ENCODE measurements at regions not wholly inside any gene's neighbourhood (a gene's known extent, or its start where the extent isn't known, plus 50 kb on each side); places are given as distances from the start of the nearest gene placed in this dataset.

DNA sequence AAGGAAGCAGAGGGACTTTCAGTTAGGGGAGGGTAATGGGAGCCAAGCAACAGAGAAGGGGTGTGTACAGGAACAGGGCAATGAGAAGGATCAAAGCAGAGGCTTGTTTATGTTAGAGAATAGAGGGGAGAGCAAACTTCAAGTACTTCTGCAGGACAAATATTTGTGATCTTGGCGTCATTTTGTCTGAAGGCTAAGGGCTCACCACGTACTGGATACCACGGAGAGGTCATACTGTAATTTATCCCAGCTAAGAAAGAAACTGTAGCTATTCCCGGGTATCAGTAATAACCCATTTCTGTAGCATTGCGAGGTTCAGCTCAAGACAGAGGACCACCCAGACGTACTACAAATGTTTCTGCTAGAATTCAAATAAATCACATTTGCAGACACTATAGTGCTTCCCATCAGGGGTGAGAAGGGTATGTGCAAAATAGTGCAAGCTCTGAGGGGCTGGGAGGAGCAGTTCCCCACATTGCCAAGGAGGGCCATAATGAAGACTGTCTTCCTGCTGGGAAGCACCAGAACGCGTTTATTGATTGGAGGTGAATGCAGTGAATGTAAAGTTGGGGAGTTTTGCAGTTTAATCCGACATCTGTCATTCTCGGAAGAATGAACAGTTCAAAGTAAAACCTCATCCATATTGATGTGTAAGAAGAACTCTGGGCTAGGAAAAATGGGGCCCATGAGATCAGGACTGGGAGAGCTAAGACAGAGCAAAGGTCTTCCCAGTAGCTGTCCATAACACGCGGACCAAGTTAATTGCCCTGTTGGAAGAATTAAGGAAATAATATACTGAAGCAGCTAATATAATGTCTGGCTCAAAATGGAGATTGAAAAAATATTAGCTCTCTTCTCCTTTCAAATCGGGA is 136.9 kb downstream of the RWDD3 start:
- no peaks in the 10 kb centered on the region for H3K27me3 ChIP-seq (ENCODE audit: insufficient read depth, low read length)
- H3K9me3 ChIP-seq (ENCODE audit: insufficient read depth, low read depth, low read length): no peaks in the 10 kb centered on the region
- no peak overlapping the region for H3K27ac ChIP-seq (ENCODE audit: low read depth, low read length)
- no peak overlapping the region for H3K9ac ChIP-seq (ENCODE audit: low read depth, low read length)
- H3K4me1 ChIP-seq (ENCODE audit: insufficient read depth, low read length): peaks cover 9% of the 10 kb centered on the region; the same call in 1 of the 2 replicates
- 89% methylated on average over 13 of the region's 13 CpGs for whole genome bisulfite sequencing
- no peak overlapping the region for H3K4me3 ChIP-seq (ENCODE audit: low read length)
- no peaks in the 10 kb centered on the region for H3K36me3 ChIP-seq (ENCODE audit: insufficient read depth, low read length)

DNA sequence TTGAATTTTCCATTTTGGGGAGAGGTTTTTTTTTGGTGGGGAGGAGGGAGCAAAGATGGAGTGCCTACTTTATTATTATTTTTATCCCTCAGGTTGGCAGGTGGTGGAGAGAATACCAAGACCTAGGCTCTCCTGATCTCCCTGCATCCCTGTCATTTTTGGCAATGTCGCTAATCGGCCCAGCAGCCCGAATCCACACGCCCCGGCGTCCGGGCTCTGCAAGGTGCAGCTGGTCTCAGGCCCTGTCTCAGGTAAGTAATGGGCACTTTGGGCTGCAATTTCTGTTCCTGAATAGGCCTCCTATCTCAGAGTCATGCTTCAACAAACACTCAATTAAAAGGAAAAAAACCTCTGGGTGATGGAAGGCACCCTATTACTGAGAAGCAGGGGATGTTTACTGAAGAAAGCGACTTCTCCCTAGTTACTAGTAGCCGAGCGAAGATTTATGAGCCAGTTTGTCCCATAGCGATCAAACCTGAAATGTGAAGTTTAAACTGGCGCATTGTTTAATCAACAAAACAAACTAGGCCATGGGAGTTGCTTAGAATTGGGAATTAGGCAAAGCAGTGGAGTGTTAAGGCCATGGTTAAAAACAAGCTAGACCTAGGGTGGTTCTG is 137.8 kb downstream of the RWDD3 start:
- H3K27ac ChIP-seq (ENCODE audit: low read depth, low read length): no peak overlapping the region
- H3K4me1 ChIP-seq (ENCODE audit: insufficient read depth, low read length): peaks cover 9% of the 10 kb centered on the region; the same call in 1 of the 2 replicates
- H3K9ac ChIP-seq (ENCODE audit: low read depth, low read length): no peak overlapping the region
- no peak overlapping the region for H3K4me3 ChIP-seq (ENCODE audit: low read length)
- H3K36me3 ChIP-seq (ENCODE audit: insufficient read depth, low read length): no peaks in the 10 kb centered on the region
- H3K9me3 ChIP-seq (ENCODE audit: insufficient read depth, low read depth, low read length): no peaks in the 10 kb centered on the region
- H3K27me3 ChIP-seq (ENCODE audit: insufficient read depth, low read length): no peaks in the 10 kb centered on the region
- 96% methylated on average over 12 of the region's 12 CpGs for WGBS

DNA sequence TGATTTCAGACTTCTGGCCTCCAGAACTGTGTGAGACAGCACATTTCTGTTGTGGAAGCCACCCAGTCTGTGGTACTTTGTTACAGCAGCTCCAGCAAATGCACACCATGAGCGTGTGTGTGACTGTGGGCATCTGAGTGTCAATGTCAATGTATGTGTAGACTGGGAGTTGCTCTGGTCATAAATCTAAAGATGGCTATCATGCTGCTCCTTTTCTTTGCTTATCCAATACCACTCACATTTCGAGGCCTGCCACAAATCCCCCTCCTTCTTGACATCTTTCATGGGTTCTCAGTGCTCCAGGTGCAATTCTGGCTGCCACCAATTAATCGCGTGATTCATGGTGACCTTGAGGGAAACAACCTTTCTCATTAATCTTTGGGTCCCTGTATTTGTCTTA is 141.2 kb downstream of the RWDD3 start:
- Histone ChIP-seq H3K9me3 (ENCODE audit: insufficient read depth, low read depth, low read length) (no peaks in the 10 kb centered on the region), H3K4me1 (ENCODE audit: insufficient read depth, low read length) (no peaks in the 10 kb centered on the region), H3K36me3 (ENCODE audit: insufficient read depth, low read length) (no peaks in the 10 kb centered on the region), H3K27me3 (ENCODE audit: insufficient read depth, low read length) (no peaks in the 10 kb centered on the region), H3K4me3 (ENCODE audit: low read length) (no peak overlapping the region), H3K27ac (ENCODE audit: low read depth, low read length) (no peak overlapping the region), H3K9ac (ENCODE audit: low read depth, low read length) (no peak overlapping the region)
- 95% methylated on average over 4 of the region's 4 CpGs for WGBS

DNA sequence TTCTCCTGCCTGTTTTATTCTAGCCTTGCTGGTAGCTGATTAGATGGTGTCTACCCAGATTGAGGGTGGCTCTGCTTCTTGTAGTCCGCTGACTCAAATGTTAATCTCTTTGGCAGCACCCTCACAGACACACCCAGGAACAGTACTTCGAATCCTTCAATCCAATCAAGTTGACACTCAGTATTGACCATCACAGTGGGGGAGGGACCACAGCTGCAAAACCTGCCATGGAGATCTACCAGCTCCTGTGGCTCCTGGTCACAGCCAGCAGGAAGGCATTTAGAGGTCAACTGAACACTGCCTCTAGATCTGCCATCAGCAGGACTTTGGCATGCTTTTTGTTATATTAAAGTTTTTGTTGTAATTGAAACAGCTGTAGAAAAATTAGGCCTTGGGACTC is 146.9 kb downstream of the RWDD3 start:
- Histone ChIP-seq H3K4me1 (ENCODE audit: insufficient read depth, low read length) (no peaks in the 10 kb centered on the region), H3K9ac (ENCODE audit: low read depth, low read length) (no peak overlapping the region), H3K27ac (ENCODE audit: low read depth, low read length) (no peak overlapping the region), H3K4me3 (ENCODE audit: low read length) (no peak overlapping the region), H3K36me3 (ENCODE audit: insufficient read depth, low read length) (no peaks in the 10 kb centered on the region), H3K9me3 (ENCODE audit: insufficient read depth, low read depth, low read length) (no peaks in the 10 kb centered on the region), H3K27me3 (ENCODE audit: insufficient read depth, low read length) (no peaks in the 10 kb centered on the region)
- WGBS: 88% methylated on average over 2 of the region's 2 CpGs

DNA sequence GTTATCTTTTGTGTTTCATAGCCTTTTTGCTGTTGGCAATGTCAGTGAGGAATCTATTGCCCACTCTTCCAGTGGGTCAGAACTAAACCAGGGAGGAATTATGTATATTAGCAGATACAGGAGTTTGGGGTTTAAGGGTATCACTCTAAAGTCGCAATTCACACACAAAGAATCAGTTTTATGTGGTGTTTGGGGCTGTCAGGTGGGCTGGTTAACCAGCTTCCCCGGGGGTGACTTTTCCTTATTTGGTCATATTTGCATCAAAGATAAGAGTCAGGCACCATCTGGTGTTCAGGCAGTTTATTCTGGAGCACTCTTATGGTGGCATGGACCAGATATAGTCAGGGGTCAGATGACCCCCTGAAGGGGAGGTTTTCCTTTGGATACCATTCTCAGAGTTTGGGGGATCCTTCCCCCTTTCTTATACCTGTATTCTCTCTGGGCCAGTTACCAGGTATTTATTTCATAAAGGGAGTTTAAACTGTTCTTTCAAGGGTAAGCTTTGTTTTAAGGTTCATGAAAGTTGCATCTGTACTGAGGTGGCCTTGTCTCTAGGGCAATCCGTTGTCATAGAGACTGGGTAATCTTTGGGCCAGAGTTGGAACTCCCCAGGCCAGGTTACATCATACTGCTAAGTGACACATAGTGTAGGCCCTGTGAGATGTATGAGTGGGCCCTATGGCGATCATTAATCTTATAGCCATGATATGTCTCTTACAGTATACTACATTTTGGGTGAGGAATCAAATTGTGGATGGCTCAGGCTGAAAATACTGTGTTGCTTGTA is 148.2 kb downstream of the RWDD3 start:
- H3K9ac ChIP-seq (ENCODE audit: low read depth, low read length): no peak overlapping the region
- H3K4me1 ChIP-seq (ENCODE audit: insufficient read depth, low read length): no peaks in the 10 kb centered on the region
- no peak overlapping the region for H3K27ac ChIP-seq (ENCODE audit: low read depth, low read length)
- H3K27me3 ChIP-seq (ENCODE audit: insufficient read depth, low read length): no peaks in the 10 kb centered on the region
- WGBS: 90% methylated on average over 3 of the region's 4 CpGs
- no peaks in the 10 kb centered on the region for H3K36me3 ChIP-seq (ENCODE audit: insufficient read depth, low read length)
- no peak overlapping the region for H3K4me3 ChIP-seq (ENCODE audit: low read length)
- H3K9me3 ChIP-seq (ENCODE audit: insufficient read depth, low read depth, low read length): no peaks in the 10 kb centered on the region

DNA sequence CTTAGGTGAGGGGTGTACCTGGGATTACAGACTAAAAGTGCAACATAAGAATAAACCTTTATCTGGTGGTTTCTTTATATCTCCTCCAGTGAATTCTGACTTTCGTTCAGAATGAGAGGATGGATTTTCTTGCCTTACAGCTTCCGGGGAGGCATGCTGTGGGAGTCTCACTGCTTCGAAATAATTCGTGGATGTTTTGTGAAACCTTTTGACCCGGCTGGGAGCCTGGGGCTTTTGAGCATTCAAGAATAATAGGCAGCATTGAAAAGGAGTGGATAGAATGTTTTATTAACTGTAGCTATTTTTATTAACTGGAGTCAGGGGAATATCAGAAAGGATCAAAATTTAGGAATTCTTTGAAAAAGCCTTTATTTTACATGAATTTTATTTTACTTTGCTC is 149.1 kb downstream of the RWDD3 start:
- no peak overlapping the region for H3K4me3 ChIP-seq (ENCODE audit: low read length)
- H3K4me1 ChIP-seq (ENCODE audit: insufficient read depth, low read length): no peaks in the 10 kb centered on the region
- H3K27ac ChIP-seq (ENCODE audit: low read depth, low read length): no peak overlapping the region
- 85% methylated on average over 5 of the region's 5 CpGs for WGBS
- H3K27me3 ChIP-seq (ENCODE audit: insufficient read depth, low read length): no peaks in the 10 kb centered on the region
- H3K36me3 ChIP-seq (ENCODE audit: insufficient read depth, low read length): no peaks in the 10 kb centered on the region
- H3K9me3 ChIP-seq (ENCODE audit: insufficient read depth, low read depth, low read length): no peaks in the 10 kb centered on the region
- no peak overlapping the region for H3K9ac ChIP-seq (ENCODE audit: low read depth, low read length)

DNA sequence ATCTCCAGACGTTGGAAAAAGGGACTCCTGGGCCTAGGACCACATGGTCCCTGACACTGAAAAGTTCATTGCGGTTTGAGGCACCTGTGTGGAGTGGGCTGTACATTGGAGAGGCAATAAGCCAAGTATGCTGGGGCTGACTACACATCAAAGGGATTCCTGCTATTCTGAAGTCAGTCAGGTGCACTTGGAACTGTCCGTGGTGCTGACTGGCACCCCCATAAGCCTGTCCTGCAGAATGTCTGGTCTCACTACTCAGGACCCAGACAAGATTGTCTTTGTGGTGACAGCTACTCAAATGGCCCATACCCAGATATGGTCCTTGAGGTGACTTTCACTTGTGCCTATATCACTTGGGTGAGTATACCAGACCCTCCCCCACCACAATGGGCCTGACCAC is 150.6 kb downstream of the RWDD3 start:
- H3K9me3 ChIP-seq (ENCODE audit: insufficient read depth, low read depth, low read length): no peaks in the 10 kb centered on the region
- no peak overlapping the region for H3K9ac ChIP-seq (ENCODE audit: low read depth, low read length)
- no peak overlapping the region for H3K27ac ChIP-seq (ENCODE audit: low read depth, low read length)
- no peaks in the 10 kb centered on the region for H3K36me3 ChIP-seq (ENCODE audit: insufficient read depth, low read length)
- H3K4me1 ChIP-seq (ENCODE audit: insufficient read depth, low read length): no peaks in the 10 kb centered on the region
- no peak overlapping the region for H3K4me3 ChIP-seq (ENCODE audit: low read length)
- 44% methylated on average over 3 of the region's 3 CpGs for WGBS
- H3K27me3 ChIP-seq (ENCODE audit: insufficient read depth, low read length): no peaks in the 10 kb centered on the region

DNA sequence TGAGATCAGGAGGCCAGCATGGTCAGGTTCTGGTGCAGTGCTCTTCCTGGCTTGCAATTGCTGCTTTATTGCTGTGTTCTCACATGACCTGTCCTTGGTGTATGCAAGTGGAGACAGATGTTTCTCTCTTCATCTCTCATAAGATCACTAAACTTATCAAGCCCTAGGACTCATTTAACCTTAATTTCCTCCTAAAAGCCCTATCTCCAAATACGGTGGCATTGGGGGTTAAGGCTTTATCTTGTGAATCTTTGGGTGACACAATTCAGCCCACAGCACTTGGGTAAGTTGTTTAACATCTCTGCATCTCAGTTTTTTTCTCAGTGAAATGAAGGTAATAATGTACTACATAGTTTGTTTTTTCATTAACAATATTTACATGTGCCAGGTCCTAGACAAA is 152.4 kb downstream of the RWDD3 start:
- Histone ChIP-seq H3K4me1 (ENCODE audit: insufficient read depth, low read length) (no peaks in the 10 kb centered on the region), H3K9ac (ENCODE audit: low read depth, low read length) (no peak overlapping the region), H3K9me3 (ENCODE audit: insufficient read depth, low read depth, low read length) (no peaks in the 10 kb centered on the region), H3K36me3 (ENCODE audit: insufficient read depth, low read length) (no peaks in the 10 kb centered on the region), H3K27me3 (ENCODE audit: insufficient read depth, low read length) (no peaks in the 10 kb centered on the region), H3K27ac (ENCODE audit: low read depth, low read length) (no peak overlapping the region), H3K4me3 (ENCODE audit: low read length) (no peak overlapping the region)
- no CpG with 5 or more reads among the region's 1 CpG for WGBS

DNA sequence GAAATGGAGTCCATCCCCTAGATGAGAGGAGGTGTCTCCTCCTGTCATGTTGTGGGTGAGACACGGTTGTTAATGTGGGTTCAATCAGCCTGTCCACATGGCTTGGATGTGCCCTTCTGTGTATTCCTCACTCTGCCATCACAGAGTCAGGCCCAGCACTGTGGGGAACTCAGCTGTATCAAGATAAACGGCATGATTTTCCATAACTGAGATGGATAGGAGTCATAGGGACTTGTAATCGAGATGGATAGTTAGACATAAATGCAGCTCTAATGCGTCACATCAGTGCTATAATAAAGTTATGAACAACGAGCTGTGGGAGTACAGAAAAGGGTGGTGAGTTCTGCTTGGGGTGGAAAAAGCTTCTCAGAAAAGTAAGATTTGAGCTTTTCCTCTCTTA is 152.9 kb downstream of the RWDD3 start:
- no peaks in the 10 kb centered on the region for H3K27me3 ChIP-seq (ENCODE audit: insufficient read depth, low read length)
- WGBS: 90% methylated on average over 5 of the region's 5 CpGs
- no peak overlapping the region for H3K4me3 ChIP-seq (ENCODE audit: low read length)
- H3K9ac ChIP-seq (ENCODE audit: low read depth, low read length): no peak overlapping the region
- no peaks in the 10 kb centered on the region for H3K9me3 ChIP-seq (ENCODE audit: insufficient read depth, low read depth, low read length)
- no peaks in the 10 kb centered on the region for H3K4me1 ChIP-seq (ENCODE audit: insufficient read depth, low read length)
- H3K36me3 ChIP-seq (ENCODE audit: insufficient read depth, low read length): no peaks in the 10 kb centered on the region
- no peak overlapping the region for H3K27ac ChIP-seq (ENCODE audit: low read depth, low read length)

DNA sequence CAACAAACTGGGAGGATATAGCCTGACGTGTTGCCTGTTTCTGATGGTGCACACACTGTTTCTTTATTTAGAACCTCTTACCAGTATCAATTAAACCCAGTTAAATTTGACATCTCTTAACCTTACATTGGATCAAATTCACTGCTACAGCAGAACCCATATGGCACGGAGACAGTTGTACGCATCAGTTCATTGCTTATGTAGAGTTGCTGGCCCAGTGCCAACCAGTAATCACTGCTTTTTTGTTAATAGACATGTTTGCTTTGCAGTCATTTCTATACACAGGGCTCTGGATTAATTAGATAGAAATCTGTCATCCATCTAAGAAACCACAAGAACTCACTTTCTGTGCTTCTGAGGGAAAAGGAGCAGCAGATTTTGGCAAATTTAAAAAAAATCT is 154.0 kb downstream of the RWDD3 start:
- Histone ChIP-seq H3K36me3 (ENCODE audit: insufficient read depth, low read length) (no peaks in the 10 kb centered on the region), H3K27ac (ENCODE audit: low read depth, low read length) (no peak overlapping the region), H3K9ac (ENCODE audit: low read depth, low read length) (no peak overlapping the region), H3K9me3 (ENCODE audit: insufficient read depth, low read depth, low read length) (no peaks in the 10 kb centered on the region), H3K4me1 (ENCODE audit: insufficient read depth, low read length) (no peaks in the 10 kb centered on the region), H3K4me3 (ENCODE audit: low read length) (no peak overlapping the region), H3K27me3 (ENCODE audit: insufficient read depth, low read length) (no peaks in the 10 kb centered on the region)
- 91% methylated on average over 3 of the region's 3 CpGs for WGBS

DNA sequence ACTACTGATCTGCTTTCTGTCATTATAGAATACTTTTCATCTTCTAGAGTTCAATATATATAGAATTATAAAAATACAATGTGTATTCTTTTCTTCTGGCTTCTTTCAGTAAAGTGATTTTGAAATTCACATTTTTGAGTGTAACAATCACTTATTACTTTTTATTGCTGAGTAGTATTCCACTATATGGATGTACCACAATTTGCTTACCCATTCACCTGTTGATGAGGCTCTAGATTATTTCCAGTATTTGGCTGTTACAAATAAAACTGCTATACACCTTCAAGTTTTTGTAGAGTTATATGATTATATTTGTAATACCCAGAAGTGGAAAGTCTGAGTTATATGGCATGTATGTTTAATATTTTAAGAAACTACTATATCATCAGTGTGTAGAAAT is 159.4 kb downstream of the RWDD3 start:
- no peaks in the 10 kb centered on the region for H3K27me3 ChIP-seq (ENCODE audit: insufficient read depth, low read length)
- H3K36me3 ChIP-seq (ENCODE audit: insufficient read depth, low read length): no peaks in the 10 kb centered on the region
- no peak overlapping the region for H3K27ac ChIP-seq (ENCODE audit: low read depth, low read length)
- no peak overlapping the region for H3K9ac ChIP-seq (ENCODE audit: low read depth, low read length)
- H3K4me1 ChIP-seq (ENCODE audit: insufficient read depth, low read length): no peaks in the 10 kb centered on the region
- H3K9me3 ChIP-seq (ENCODE audit: insufficient read depth, low read depth, low read length): peaks cover 7% of the 10 kb centered on the region; the same call in 1 of the 2 replicates
- no peak overlapping the region for H3K4me3 ChIP-seq (ENCODE audit: low read length)
